22Rv1 (cell line): ENCODE measurements at regions not wholly inside any gene's neighbourhood (a gene's known extent, or its start where the extent isn't known, plus 50 kb on each side); places are given as distances from the start of the nearest gene placed in this dataset.

Experiments used
- CTCF ChIP-seq: fragments of 450-650 bp; IDR thresholded peaks from 2 replicates; pipeline ENCODE4 v1.5.1; 2017; ENCODE audit warnings: mild to moderate bottlenecking
- ZFX ChIP-seq: fragments of 450-650 bp; IDR thresholded peaks from 2 replicates; pipeline ENCODE4 v1.6.1; 2017; ENCODE audit warnings: antibody characterized with exemption, borderline replicate concordance

GRCh38 chr7:155231241-155231800 is 66.4 kb upstream of the INSIG1 start:
- TF ChIP-seq CTCF (no peak), ZFX (no peak)
